ENCODE measurements at regions not wholly inside any gene's neighbourhood (a gene's known extent, or its start where the extent isn't known, plus 50 kb on each side); places are given as distances from the start of the nearest gene placed in this dataset.
"Not testable (repeated sequence)": the region's sequence is repeated elsewhere in the genome, so short reads cannot be mapped to it uniquely, and the experiment has no call there.

- H3K4me2 ChIP-seq (ENCODE audit: insufficient read depth, low read length); ATAC-seq; BruUV-seq (replicated peaks); H3K36me3 ChIP-seq (ENCODE audit: control insufficient read depth, insufficient read depth, low read length); H3K9ac ChIP-seq (ENCODE audit: insufficient read depth in 1 of 2, low read depth in 2 of 2, low read length in 2 of 2); H3K9me1 ChIP-seq (ENCODE audit: control insufficient read depth, insufficient read depth, low read length); H3K9me3 ChIP-seq (replicated peaks; ENCODE audit: control insufficient read depth, insufficient read depth, low read depth, low read length); H3K79me2 ChIP-seq (ENCODE audit: control insufficient read depth, insufficient read depth, low read length); CTCF ChIA-PET (ENCODE audit: low intra/inter-chr PET ratio); in situ Hi-C loops (cut with MboI); H3K27me3 ChIP-seq (ENCODE audit: control insufficient read depth in 2 of 2, insufficient read depth in 2 of 2, low read length in 2 of 2); H3K4me1 ChIP-seq (replicated peaks in 1 of 2; ENCODE audit: control insufficient read depth in 2 of 2, insufficient read depth in 2 of 2, low read length in 2 of 2); H3K27ac ChIP-seq (ENCODE audit: extremely low read depth, low read depth, low read length); DNase-seq (ENCODE audit: extremely low read depth in 1 of 4, low spot score in 3 of 4); H2AFZ ChIP-seq (ENCODE audit: low read depth, low read length); POLR2A ChIA-PET; FAIRE-seq; H3K4me3 ChIP-seq; H4K20me1 ChIP-seq (replicated peaks; ENCODE audit: control insufficient read depth, insufficient read depth, low read length): not testable (repeated sequence)
- intact Hi-C loops (cut with micrococcal nuclease): loop anchor here (10.0 kb wide), 1 partner anchor 156 kb away; no protein-coding TSS in a partner anchor
- 22% methylated on average over 4 of the region's 4 CpGs for WGBS (ENCODE audit: insufficient coverage, low coverage, missing lambda C conversion rate)
- 0 out of 2 replicates have a peak, but pooled peaks have one; percentile 32 for TF ChIP-seq ZNF785 (CRISPR knock-in tag; IDR thresholded peaks at IDR 0.05)
- peak; percentile 100; the same call in 1 of the 2 replicates for TF ChIP-seq SRSF9 (IDR thresholded peaks at IDR 0.05; ENCODE audit: borderline replicate concordance, low read depth, low read length)
- 0 out of 4 replicates have a peak, but pooled peaks of 1 of the 2 experiments have one; percentile 8 for TF ChIP-seq NONO (IDR thresholded peaks at IDR 0.05; ENCODE audit: low read depth in 2 of 2, low read length in 1 of 2)
These were observed 94.3 kb downstream of the XKR3 start for GRCh38 chr22:16730894-16731293.

- H3K27me3 ChIP-seq (ENCODE audit: control insufficient read depth in 2 of 2, insufficient read depth in 2 of 2, low read length in 2 of 2); H3K27ac ChIP-seq (ENCODE audit: extremely low read depth, low read depth, low read length); CTCF ChIA-PET (ENCODE audit: low intra/inter-chr PET ratio); BruUV-seq (replicated peaks); H4K20me1 ChIP-seq (replicated peaks; ENCODE audit: control insufficient read depth, insufficient read depth, low read length); H3K4me3 ChIP-seq; H3K79me2 ChIP-seq (ENCODE audit: control insufficient read depth, insufficient read depth, low read length); H3K36me3 ChIP-seq (ENCODE audit: control insufficient read depth, insufficient read depth, low read length); DNase-seq (ENCODE audit: extremely low read depth in 1 of 4, low spot score in 3 of 4); H3K9ac ChIP-seq (ENCODE audit: insufficient read depth in 1 of 2, low read depth in 2 of 2, low read length in 2 of 2); H3K9me1 ChIP-seq (ENCODE audit: control insufficient read depth, insufficient read depth, low read length); H3K4me2 ChIP-seq (ENCODE audit: insufficient read depth, low read length); H3K4me1 ChIP-seq (replicated peaks in 1 of 2; ENCODE audit: control insufficient read depth in 2 of 2, insufficient read depth in 2 of 2, low read length in 2 of 2); H2AFZ ChIP-seq (ENCODE audit: low read depth, low read length); FAIRE-seq; ATAC-seq; in situ Hi-C loops (cut with MboI); H3K9me3 ChIP-seq (replicated peaks; ENCODE audit: control insufficient read depth, insufficient read depth, low read depth, low read length); TF ChIP-seq CEBPG (CRISPR knock-in tag; IDR thresholded peaks at IDR 0.05): not testable (repeated sequence)
- 0 out of 4 replicates have a peak, but pooled peaks of 1 of the 2 experiments have one; percentile 21 for TF ChIP-seq CEBPG (tag; conservative IDR thresholded peaks at IDR 0.05 in 1 of 2, IDR thresholded peaks at IDR 0.05 in 1 of 2)
- intact Hi-C loops (cut with micrococcal nuclease): loop anchor here (5.0 kb wide), 1 partner anchor 45 kb away; no protein-coding TSS in a partner anchor
- POLR2A ChIA-PET: interaction anchor here (1.3 kb wide), 1 partner anchor 10 kb away, joined by 4 read pairs; no protein-coding TSS in a partner anchor
- WGBS (ENCODE audit: insufficient coverage, low coverage, missing lambda C conversion rate): 0% methylated on average over 1 of the region's 1 CpG
These were observed 97.7 kb downstream of the XKR3 start for GRCh38 chr22:16727491-16727890.

All from K562 (cell line).